Neuron (in vitro differentiated cells): ENCODE measurements at regions not wholly inside any gene's neighbourhood (a gene's known extent, or its start where the extent isn't known, plus 50 kb on each side); places are given as distances from the start of the nearest gene placed in this dataset.

Experiments used
- H2AFZ ChIP-seq: one replicate; pipeline ENCODE4 v1.6.1; 2013; ENCODE audit warnings: low read depth, mild to moderate bottlenecking, inconsistent platforms, low read length, moderate library complexity
- H3K27me3 ChIP-seq: one replicate; pipeline ENCODE4 v1.6.1; 2013; ENCODE audit warnings: low read length; ENCODE audit not compliant: insufficient read depth
- H3K36me3 ChIP-seq: one replicate; pipeline ENCODE4 v1.6.1; 2013; ENCODE audit warnings: low read length; ENCODE audit not compliant: insufficient read depth
- H3K4me1 ChIP-seq: one replicate; pipeline ENCODE4 v1.6.1; 2013; ENCODE audit warnings: low read length; ENCODE audit not compliant: insufficient read depth
- H3K4me3 ChIP-seq: 2 replicates; pipeline ENCODE4 v1.5.1; 2013; ENCODE audit warnings: mild to moderate bottlenecking, low read length, moderate library complexity
- H3K9me3 ChIP-seq: one replicate; pipeline ENCODE4 v1.6.1; 2013; ENCODE audit warnings: low read length

GRCh38 chr16:86996081-86996480, 321.1 kb downstream of the C16orf95 start:
- Histone ChIP-seq H3K27me3 (no peaks in the 10 kb centered on the region), H3K4me1 (no peaks in the 10 kb centered on the region), H3K36me3 (no peaks in the 10 kb centered on the region), H2AFZ (no peak overlapping the region), H3K4me3 (no peak overlapping the region), H3K9me3 (no peaks in the 10 kb centered on the region)

DNA sequence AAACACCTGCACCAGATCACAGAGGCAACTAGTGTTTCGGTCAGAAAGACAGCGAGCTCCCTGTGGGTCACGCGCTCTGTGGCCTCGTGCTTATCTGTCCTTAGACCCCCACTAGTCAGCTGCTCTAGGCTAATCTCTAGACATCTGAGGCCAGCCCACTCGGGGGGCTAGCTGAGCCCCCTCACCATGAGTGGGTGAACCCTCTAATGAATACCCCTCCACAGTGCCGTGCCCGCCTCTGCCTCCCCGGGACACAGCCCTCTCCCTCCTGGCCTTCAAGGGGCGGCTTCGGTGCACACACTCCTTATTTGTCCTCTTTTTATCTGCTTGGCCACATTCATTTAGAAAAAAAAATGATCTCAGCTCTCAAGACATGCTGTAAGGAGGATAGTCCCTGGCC, 320.1 kb downstream of the C16orf95 start:
- Histone ChIP-seq H3K27me3 (no peaks in the 10 kb centered on the region), H3K9me3 (no peaks in the 10 kb centered on the region), H3K36me3 (no peaks in the 10 kb centered on the region), H3K4me3 (no peak overlapping the region), H2AFZ (no peak overlapping the region), H3K4me1 (no peaks in the 10 kb centered on the region)

DNA sequence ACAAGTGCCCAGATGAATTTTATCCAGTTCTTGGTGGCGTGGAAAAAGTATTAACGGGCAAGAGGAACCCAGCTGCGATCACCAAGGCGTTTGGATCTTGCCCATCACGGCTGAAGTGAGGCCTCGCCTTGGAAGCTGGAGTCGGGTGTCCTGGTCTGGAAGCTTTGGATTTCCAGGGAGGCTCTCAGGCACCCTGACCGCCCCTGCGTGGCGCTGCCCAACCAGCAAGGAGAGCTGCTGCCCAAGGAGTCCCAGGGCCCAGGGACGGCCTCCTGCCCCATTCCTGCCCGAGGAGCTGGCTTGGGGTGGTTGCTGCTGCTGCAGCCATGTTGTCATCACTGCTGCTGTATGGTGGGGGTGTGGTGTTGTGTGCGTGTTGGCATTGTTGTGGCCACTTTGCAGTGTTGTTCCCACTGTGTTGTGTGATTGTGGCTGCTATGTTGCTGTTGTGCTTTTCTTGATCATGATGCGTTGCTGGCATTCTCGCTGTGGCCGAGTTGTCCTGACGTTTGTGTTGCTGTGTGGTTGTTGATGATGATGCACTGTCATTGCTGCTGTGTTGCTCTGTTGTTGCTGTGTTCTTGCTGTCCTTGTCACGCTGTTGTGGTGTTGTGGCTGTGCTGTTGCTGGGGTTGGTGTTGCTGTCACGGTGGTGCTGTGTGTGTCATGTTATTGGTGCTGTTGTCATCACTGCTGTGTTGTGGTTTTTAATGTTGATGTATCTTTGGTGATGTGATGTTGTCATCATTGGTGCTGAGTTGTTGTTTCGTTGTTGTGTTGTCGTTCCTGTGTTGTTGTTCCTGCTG, 318.8 kb downstream of the C16orf95 start:
- Histone ChIP-seq H3K4me1 (no peaks in the 10 kb centered on the region), H2AFZ (no peak overlapping the region), H3K4me3 (no peak overlapping the region), H3K27me3 (no peaks in the 10 kb centered on the region), H3K9me3 (no peaks in the 10 kb centered on the region), H3K36me3 (no peaks in the 10 kb centered on the region)

DNA sequence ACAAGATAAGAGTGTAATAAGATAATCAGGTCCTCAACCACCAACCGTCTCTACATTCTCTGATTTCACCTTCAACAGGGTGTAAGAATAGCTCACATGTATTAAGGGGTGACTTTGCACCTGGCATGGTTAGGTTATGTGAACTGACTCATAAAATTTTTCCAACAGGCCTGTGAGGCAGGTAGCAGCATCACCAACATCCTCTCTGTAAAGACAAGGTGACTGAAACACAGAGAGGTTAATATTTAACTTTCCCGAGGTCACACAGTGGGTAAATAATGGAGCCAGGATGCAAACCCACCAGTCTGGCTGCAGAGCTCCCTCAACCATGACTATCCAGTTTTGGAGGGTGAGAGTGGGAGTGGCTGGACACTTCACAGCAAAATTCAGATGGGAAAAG, 317.2 kb downstream of the C16orf95 start:
- H3K27me3 ChIP-seq, result no peaks in the 10 kb centered on the region
- no peak overlapping the region for H3K4me3 ChIP-seq
- no peak overlapping the region for H2AFZ ChIP-seq
- no peaks in the 10 kb centered on the region for H3K4me1 ChIP-seq
- H3K36me3 ChIP-seq, result no peaks in the 10 kb centered on the region
- peaks cover 1% of the 10 kb centered on the region for H3K9me3 ChIP-seq

DNA sequence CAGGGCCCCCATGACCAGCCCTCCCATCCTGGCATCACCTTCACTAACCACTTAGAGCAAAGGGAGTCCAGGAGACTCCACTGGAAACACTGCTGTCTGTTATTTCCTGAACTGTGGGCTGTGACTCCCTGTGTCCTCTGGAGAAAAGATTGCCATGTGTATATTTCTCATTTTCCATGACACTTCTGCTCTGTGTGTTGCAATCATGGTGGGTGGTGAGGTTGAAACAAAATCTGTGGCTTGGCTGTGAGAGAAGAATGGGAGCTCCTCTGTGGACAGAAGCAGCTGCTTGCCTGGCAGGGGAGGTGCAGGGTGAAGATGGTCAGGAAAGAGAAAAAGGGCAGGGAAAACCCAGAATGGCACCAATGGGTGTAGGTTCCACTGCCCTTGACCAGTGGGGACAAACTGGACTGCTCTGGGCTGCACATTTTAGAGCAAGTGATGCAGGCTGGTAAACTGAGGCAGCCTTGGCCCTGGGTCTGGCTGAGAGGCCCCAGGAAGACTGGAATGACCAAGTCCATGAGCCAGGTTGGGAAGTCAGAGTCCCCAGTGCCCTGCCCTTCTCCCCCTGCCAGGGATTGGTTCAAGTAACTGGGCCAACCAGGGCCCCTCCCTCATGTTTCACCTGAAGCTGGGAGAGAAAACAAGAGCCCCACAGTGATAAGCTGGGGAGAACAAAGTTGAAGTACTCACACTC, 314.3 kb downstream of the C16orf95 start:
- Histone ChIP-seq H3K36me3 (no peaks in the 10 kb centered on the region), H2AFZ (no peak overlapping the region), H3K4me1 (no peaks in the 10 kb centered on the region), H3K27me3 (no peaks in the 10 kb centered on the region), H3K9me3 (peaks cover 1% of the 10 kb centered on the region), H3K4me3 (no peak overlapping the region)

DNA sequence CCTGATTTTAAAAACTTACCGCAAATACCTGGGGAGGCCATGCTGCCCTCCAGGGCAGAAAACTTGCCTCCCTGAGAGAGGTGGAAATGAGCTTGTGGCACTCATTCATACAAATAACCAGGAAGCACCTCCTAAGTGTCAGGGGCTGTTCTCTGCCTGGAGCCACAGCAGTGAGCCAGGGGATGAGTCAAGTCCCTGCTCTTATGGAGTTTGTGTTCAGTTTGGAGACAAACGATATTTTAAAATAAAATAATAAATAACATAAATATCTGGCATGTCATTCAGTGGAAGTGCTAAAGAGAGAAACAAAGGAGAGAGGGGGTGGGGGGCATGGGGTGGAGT, 313.8 kb downstream of the C16orf95 start:
- Histone ChIP-seq H2AFZ (no peak overlapping the region), H3K36me3 (no peaks in the 10 kb centered on the region), H3K9me3 (peaks cover 1% of the 10 kb centered on the region), H3K27me3 (no peaks in the 10 kb centered on the region), H3K4me1 (no peaks in the 10 kb centered on the region), H3K4me3 (no peak overlapping the region)

GRCh38 chr16:87006021-87006420, 311.2 kb downstream of the C16orf95 start:
- H3K36me3 ChIP-seq, result no peaks in the 10 kb centered on the region
- no peak overlapping the region for H2AFZ ChIP-seq
- H3K9me3 ChIP-seq, result peaks cover 1% of the 10 kb centered on the region
- no peak overlapping the region for H3K4me3 ChIP-seq
- no peaks in the 10 kb centered on the region for H3K27me3 ChIP-seq
- H3K4me1 ChIP-seq, result no peaks in the 10 kb centered on the region

- peaks cover 1% of the 10 kb centered on the region for H3K9me3 ChIP-seq
- H3K27me3 ChIP-seq, result no peaks in the 10 kb centered on the region
- H3K4me3 ChIP-seq, result no peak overlapping the region
- H3K36me3 ChIP-seq, result no peaks in the 10 kb centered on the region
- no peak overlapping the region for H2AFZ ChIP-seq
- H3K4me1 ChIP-seq, result no peaks in the 10 kb centered on the region
Measured at GRCh38 chr16:87006789-87007745, 310.1 kb downstream of the C16orf95 start.

DNA sequence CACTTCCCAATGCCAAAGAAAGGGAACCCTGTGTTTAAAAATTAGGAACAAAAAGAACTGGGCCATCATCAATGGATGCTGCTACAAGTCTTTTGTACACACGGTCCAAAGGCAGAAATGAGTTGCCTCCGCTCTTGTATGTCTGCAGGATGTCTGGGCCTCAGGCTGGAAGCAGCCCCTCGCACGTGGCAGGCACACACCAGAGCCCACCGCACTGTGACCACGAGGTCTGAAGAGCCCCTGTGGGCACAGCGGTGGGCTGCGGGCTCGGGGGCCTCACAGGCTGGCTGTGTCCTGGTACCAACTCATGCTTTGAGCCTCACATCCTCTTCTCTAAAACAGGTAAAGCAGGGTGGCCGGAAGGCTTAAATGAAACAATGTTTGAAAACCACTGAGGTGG, 309.3 kb downstream of the C16orf95 start:
- Histone ChIP-seq H3K4me1 (no peaks in the 10 kb centered on the region), H2AFZ (no peak overlapping the region), H3K9me3 (peaks cover 1% of the 10 kb centered on the region), H3K36me3 (no peaks in the 10 kb centered on the region), H3K4me3 (no peak overlapping the region), H3K27me3 (no peaks in the 10 kb centered on the region)

DNA sequence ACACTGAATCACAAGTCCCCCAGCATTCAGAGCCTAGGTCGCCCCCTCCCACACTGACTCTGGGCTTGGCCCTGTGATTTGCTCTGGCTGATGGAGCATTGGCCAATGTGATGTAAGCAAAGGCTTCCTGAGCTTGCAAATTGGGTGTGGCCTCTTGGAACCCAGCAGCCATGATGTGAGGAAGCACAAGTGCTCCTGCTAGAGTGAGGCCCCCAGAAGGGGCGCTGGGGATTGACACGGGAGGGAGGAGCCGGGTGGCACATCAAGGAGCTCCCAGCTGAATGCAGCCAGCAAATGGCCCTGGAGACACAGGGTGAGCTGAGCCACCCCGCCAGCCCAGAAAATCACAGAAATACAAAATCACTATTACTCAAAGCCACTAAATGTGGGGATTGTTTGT, 308.5 kb downstream of the C16orf95 start:
- Histone ChIP-seq H3K9me3 (peaks cover 1% of the 10 kb centered on the region), H3K4me3 (no peak overlapping the region), H3K27me3 (no peaks in the 10 kb centered on the region), H3K4me1 (no peaks in the 10 kb centered on the region), H3K36me3 (no peaks in the 10 kb centered on the region), H2AFZ (no peak overlapping the region)

- Histone ChIP-seq H3K4me1 (no peaks in the 10 kb centered on the region), H3K36me3 (no peaks in the 10 kb centered on the region), H3K4me3 (no peak overlapping the region), H3K27me3 (no peaks in the 10 kb centered on the region), H3K9me3 (no peaks in the 10 kb centered on the region), H2AFZ (no peak overlapping the region)
Measured at GRCh38 chr16:87012954-87013938, 303.9 kb downstream of the C16orf95 start.

- no peaks in the 10 kb centered on the region for H3K9me3 ChIP-seq
- no peak overlapping the region for H3K4me3 ChIP-seq
- H3K36me3 ChIP-seq, result no peaks in the 10 kb centered on the region
- H3K4me1 ChIP-seq, result no peaks in the 10 kb centered on the region
- no peak overlapping the region for H2AFZ ChIP-seq
- no peaks in the 10 kb centered on the region for H3K27me3 ChIP-seq
Measured at GRCh38 chr16:87014112-87014511, 303.1 kb downstream of the C16orf95 start.
